ENCODE measurements at regions not wholly inside any gene's neighbourhood (a gene's known extent, or its start where the extent isn't known, plus 50 kb on each side); places are given as distances from the start of the nearest gene placed in this dataset.
"Not testable (repeated sequence)": the region's sequence is repeated elsewhere in the genome, so short reads cannot be mapped to it uniquely, and the experiment has no call there.

- DNase-seq: not testable (repeated sequence)
Measured at GRCh38 chr9:107763469-107763868, 273.9 kb upstream of the KLF4 start.

- DNase-seq: no peak
Measured at GRCh38 chr9:107761307-107761706, 271.7 kb upstream of the KLF4 start.

GRCh38 chr9:107760469-107761242, 271.1 kb upstream of the KLF4 start:
- DNase-seq: no peak

GRCh38 chr9:107759823-107760166, 270.2 kb upstream of the KLF4 start:
- no peak for DNase-seq

GRCh38 chr9:107759009-107759822, 269.6 kb upstream of the KLF4 start:
- DNase-seq: no peak

- no peak for DNase-seq
Measured at GRCh38 chr9:107756091-107756490, 266.5 kb upstream of the KLF4 start.

GRCh38 chr9:107755246-107755645, 265.7 kb upstream of the KLF4 start:
- peak; percentile 61 for DNase-seq

GRCh38 chr9:107751567-107752210, 262.1 kb upstream of the KLF4 start:
- DNase-seq: peak; percentile 70

- DNase-seq: peak; percentile 99
Measured at GRCh38 chr9:107750741-107751566, 261.4 kb upstream of the KLF4 start.

GRCh38 chr9:107749787-107750444, 260.3 kb upstream of the KLF4 start:
- DNase-seq: peak; percentile 91

GRCh38 chr9:107744873-107745272, 255.3 kb upstream of the KLF4 start:
- DNase-seq: no peak

- DNase-seq: no peak
Measured at GRCh38 chr9:107742531-107743309, 253.2 kb upstream of the KLF4 start.

- DNase-seq: no peak
Measured at GRCh38 chr9:107740088-107740980, 250.8 kb upstream of the KLF4 start.

GRCh38 chr9:107739601-107740082, 250.1 kb upstream of the KLF4 start:
- DNase-seq: no peak

GRCh38 chr9:107738789-107739188, 249.2 kb upstream of the KLF4 start:
- no peak for DNase-seq

- peak; percentile 79 for DNase-seq
Measured at GRCh38 chr9:107737987-107738743, 248.6 kb upstream of the KLF4 start.

GRCh38 chr9:107737610-107737986, 248.0 kb upstream of the KLF4 start:
- DNase-seq: no peak

- no peak for DNase-seq
Measured at GRCh38 chr9:107735821-107736220, 246.3 kb upstream of the KLF4 start.
